Neural crest cell (in vitro differentiated cells): ENCODE measurements at regions not wholly inside any gene's neighbourhood (a gene's known extent, or its start where the extent isn't known, plus 50 kb on each side); places are given as distances from the start of the nearest gene placed in this dataset.

Source experiments
- DNase-seq: peaks from one replicate; pipeline ENCODE4 v3.0.0; 2021; ENCODE audit warnings: low read depth, mixed read lengths, low spot score
- H3K27ac Mint-ChIP-seq: one replicate; pipeline ENCODE4 v1.8.0; 2021; ENCODE audit warnings: mild to moderate bottlenecking, mixed read lengths; ENCODE audit not compliant: unreplicated experiment
- H3K27me3 Mint-ChIP-seq: 2 replicates; pipeline ENCODE4 v1.8.0; 2021; ENCODE audit warnings: low read depth, mild to moderate bottlenecking, mixed read lengths
- H3K36me3 Mint-ChIP-seq: 2 replicates; pipeline ENCODE4 v1.8.0; 2021; ENCODE audit warnings: low read depth, mild to moderate bottlenecking, mixed read lengths
- H3K4me1 Mint-ChIP-seq: 2 replicates; pipeline ENCODE4 v1.8.0; 2021; ENCODE audit warnings: mixed read lengths
- H3K4me3 Mint-ChIP-seq: one replicate; pipeline ENCODE4 v1.8.0; 2021; ENCODE audit warnings: mild to moderate bottlenecking, mixed read lengths
- H3K9me3 Mint-ChIP-seq: 2 replicates; pipeline ENCODE4 v1.8.0; 2021; ENCODE audit warnings: mixed read lengths
- CTCF ChIP-seq: fragments of 200-600 bp; sonication (generic); conservative IDR thresholded peaks from 2 replicates; pipeline ENCODE4 v1.5.0; 2021; ENCODE audit warnings: antibody characterized with exemption, mild to moderate bottlenecking

- peaks cover 41% of the 10 kb centered on the region for H3K4me1 Mint-ChIP-seq
- peak overlapping the region; percentile 9 for H3K4me3 Mint-ChIP-seq
- H3K36me3 Mint-ChIP-seq, result no peaks in the 10 kb centered on the region
- peaks cover 2% of the 10 kb centered on the region for H3K9me3 Mint-ChIP-seq
- no peak for TF ChIP-seq CTCF
- peak overlapping the region; percentile 54 for H3K27ac Mint-ChIP-seq
- peaks cover 13% of the 10 kb centered on the region for H3K27me3 Mint-ChIP-seq
- peak; percentile 18 for DNase-seq
Observed at GRCh38 chr9:89743216-89743572, 138.4 kb downstream of the GADD45G start.

- peak overlapping the region; percentile 9 for H3K4me3 Mint-ChIP-seq
- peaks cover 46% of the 10 kb centered on the region for H3K4me1 Mint-ChIP-seq
- H3K27me3 Mint-ChIP-seq, result peaks cover 8% of the 10 kb centered on the region
- H3K9me3 Mint-ChIP-seq, result peaks cover 2% of the 10 kb centered on the region
- no peaks in the 10 kb centered on the region for H3K36me3 Mint-ChIP-seq
- TF ChIP-seq CTCF, result no peak
- peak overlapping the region; percentile 54 for H3K27ac Mint-ChIP-seq
- no peak for DNase-seq
Observed at GRCh38 chr9:89743573-89744254, 138.9 kb downstream of the GADD45G start.

GRCh38 chr9:89744255-89744648 lies 139.4 kb downstream of the GADD45G start:
- H3K27ac Mint-ChIP-seq, result no peak overlapping the region
- H3K9me3 Mint-ChIP-seq, result peaks cover 2% of the 10 kb centered on the region
- peaks cover 6% of the 10 kb centered on the region for H3K27me3 Mint-ChIP-seq
- no peak for TF ChIP-seq CTCF
- H3K4me1 Mint-ChIP-seq, result peaks cover 48% of the 10 kb centered on the region
- H3K4me3 Mint-ChIP-seq, result no peak overlapping the region
- no peak for DNase-seq
- H3K36me3 Mint-ChIP-seq, result no peaks in the 10 kb centered on the region

GRCh38 chr9:89744730-89745129 lies 139.9 kb downstream of the GADD45G start:
- no peak for TF ChIP-seq CTCF
- Mint-ChIP-seq H3K27ac (no peak overlapping the region), H3K9me3 (peaks cover 2% of the 10 kb centered on the region), H3K4me1 (peaks cover 52% of the 10 kb centered on the region), H3K36me3 (no peaks in the 10 kb centered on the region), H3K27me3 (peaks cover 4% of the 10 kb centered on the region), H3K4me3 (no peak overlapping the region)
- DNase-seq, result no peak

GRCh38 chr9:89745601-89746376 lies 141.0 kb downstream of the GADD45G start:
- H3K36me3 Mint-ChIP-seq, result no peaks in the 10 kb centered on the region
- H3K9me3 Mint-ChIP-seq, result peaks cover 2% of the 10 kb centered on the region
- H3K27ac Mint-ChIP-seq, result peak overlapping the region; percentile 43
- H3K27me3 Mint-ChIP-seq, result peaks cover 5% of the 10 kb centered on the region
- H3K4me1 Mint-ChIP-seq, result peaks cover 62% of the 10 kb centered on the region
- DNase-seq, result no peak
- TF ChIP-seq CTCF, result no peak
- H3K4me3 Mint-ChIP-seq, result no peak overlapping the region
